Activated CD4-positive, alpha-beta memory T cell treated with anti-CD3 and anti-CD28 coated beads for 36 hours (primary cell): ENCODE measurements at regions not wholly inside any gene's neighbourhood (a gene's known extent, or its start where the extent isn't known, plus 50 kb on each side); places are given as distances from the start of the nearest gene placed in this dataset.
"Not testable (repeated sequence)": the region's sequence is repeated elsewhere in the genome, so short reads cannot be mapped to it uniquely, and the experiment has no call there.

Experiments
- CTCF ChIA-PET: fragments of 350-600 bp; sonication (Branson Sonifier 250); formaldehyde crosslinking; loops from one replicate; lab custom pipeline; 2021; ENCODE audit warnings: antibody characterized with exemption, inconsistent platforms; lab: Charles Lee
- POLR2A ChIA-PET: fragments of 350-600 bp; sonication (Branson Sonifier 250); formaldehyde crosslinking; loops from one replicate; lab custom pipeline; 2021; ENCODE audit warnings: antibody characterized with exemption; lab: Charles Lee
- DNase-seq: peaks from one replicate; pipeline ENCODE4 v3.0.0-alpha.2; 2020
- H3K27ac Mint-ChIP-seq: one replicate; pipeline ENCODE4 v1.8.0; 2021; ENCODE audit warnings: mixed read lengths
- H3K27me3 Mint-ChIP-seq: one replicate; pipeline ENCODE4 v1.8.0; 2021; ENCODE audit warnings: mixed read lengths
- H3K36me3 Mint-ChIP-seq: one replicate; pipeline ENCODE4 v1.8.0; 2021; ENCODE audit warnings: mixed read lengths
- H3K4me1 Mint-ChIP-seq: one replicate; pipeline ENCODE4 v1.8.0; 2021; ENCODE audit warnings: low read depth, mixed read lengths
- H3K4me3 Mint-ChIP-seq: one replicate; pipeline ENCODE4 v1.8.0; 2021; ENCODE audit warnings: mild to moderate bottlenecking, mixed read lengths
- H3K9me3 Mint-ChIP-seq: one replicate; pipeline ENCODE4 v1.8.0; 2021; ENCODE audit warnings: mixed read lengths
- intact Hi-C: fragments of 100-400 bp; cut with micrococcal nuclease; formaldehyde crosslinking; loops from one replicate; pipeline ENCODE4 v1.15.1; 2023

DNA sequence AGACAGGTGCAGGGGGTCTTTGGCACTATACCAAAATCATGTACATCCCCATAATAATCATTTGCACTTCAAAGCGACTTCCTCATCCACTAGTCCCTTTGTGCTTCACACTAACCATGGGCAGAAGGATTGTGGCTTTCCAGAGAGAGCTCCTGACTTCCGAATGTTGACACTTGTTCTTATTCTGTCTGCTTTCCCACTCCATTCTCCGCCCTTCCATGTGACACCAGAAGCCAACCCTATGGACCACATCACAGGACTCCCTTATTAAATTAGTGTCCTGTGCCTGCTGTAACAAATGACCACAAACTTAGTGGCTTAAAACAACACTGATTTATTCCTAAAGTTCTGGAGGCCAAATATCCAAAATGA lies 91.6 kb downstream of the CMC2 start:
- H3K36me3 Mint-ChIP-seq = no peaks in the 10 kb centered on the region
- H3K27me3 Mint-ChIP-seq = peaks cover 3% of the 10 kb centered on the region
- H3K27ac Mint-ChIP-seq = no peak overlapping the region
- intact Hi-C loops = no loop called here
- no peak for DNase-seq
- peaks cover 8% of the 10 kb centered on the region for H3K9me3 Mint-ChIP-seq
- POLR2A ChIA-PET = no interaction called here
- no peaks in the 10 kb centered on the region for H3K4me1 Mint-ChIP-seq
- no peak overlapping the region for H3K4me3 Mint-ChIP-seq
- CTCF ChIA-PET = interaction anchor here (1.9 kb wide), 1 partner anchor 9 kb away, joined by 6 read pairs; no protein-coding TSS in a partner anchor

- DNase-seq = no peak
- Mint-ChIP-seq H3K27me3 (peaks cover 2% of the 10 kb centered on the region), H3K36me3 (no peaks in the 10 kb centered on the region), H3K4me3 (no peak overlapping the region), H3K9me3 (peaks cover 8% of the 10 kb centered on the region), H3K4me1 (no peaks in the 10 kb centered on the region), H3K27ac (no peak overlapping the region)
- CTCF ChIA-PET = interaction anchor here (1.9 kb wide), 1 partner anchor 10 kb away, joined by 6 read pairs; no protein-coding TSS in a partner anchor
- intact Hi-C loops = no loop called here
- POLR2A ChIA-PET = no interaction called here
Observed at GRCh38 chr16:80914379-80915078, 92.2 kb downstream of the CMC2 start.

- intact Hi-C loops = no loop called here
- no peak overlapping the region for H3K4me3 Mint-ChIP-seq
- no peak overlapping the region for H3K27ac Mint-ChIP-seq
- H3K27me3 Mint-ChIP-seq = peaks cover 2% of the 10 kb centered on the region
- H3K4me1 Mint-ChIP-seq = no peaks in the 10 kb centered on the region
- no peak for DNase-seq
- H3K36me3 Mint-ChIP-seq = no peaks in the 10 kb centered on the region
- CTCF ChIA-PET = no interaction called here
- H3K9me3 Mint-ChIP-seq = peaks cover 8% of the 10 kb centered on the region
- POLR2A ChIA-PET = no interaction called here
Observed at GRCh38 chr16:80913397-80913796, 93.3 kb downstream of the CMC2 start.

DNA sequence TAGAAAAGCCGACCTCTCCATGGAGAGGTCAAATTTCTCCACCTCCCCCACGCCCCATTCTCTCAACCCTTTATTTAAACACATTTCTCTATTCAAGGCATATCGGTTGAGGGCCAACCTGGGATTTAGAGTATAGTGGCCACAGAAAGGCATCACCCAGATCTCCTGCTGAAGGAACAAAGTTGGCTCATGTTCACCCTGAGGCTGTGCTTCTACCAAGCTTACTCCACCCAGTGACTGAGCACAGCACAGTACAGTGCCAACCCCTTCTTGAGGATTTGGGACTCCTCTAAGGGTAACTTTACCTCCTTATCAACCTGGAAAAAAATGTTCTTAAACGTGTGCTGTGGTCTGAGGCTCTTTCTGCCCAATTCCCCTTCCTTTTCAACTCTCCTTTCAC lies 94.0 kb downstream of the CMC2 start:
- H3K27ac Mint-ChIP-seq = no peak overlapping the region
- no peaks in the 10 kb centered on the region for H3K4me1 Mint-ChIP-seq
- intact Hi-C loops = no loop called here

GRCh38 chr16:80910434-80910833 lies 96.3 kb downstream of the CMC2 start:
- ChIA-PET CTCF (no interaction called here), POLR2A (no interaction called here)
- no peak for DNase-seq
- Mint-ChIP-seq H3K4me3 (no peak overlapping the region), H3K4me1 (no peaks in the 10 kb centered on the region), H3K27me3 (peaks cover 2% of the 10 kb centered on the region), H3K27ac (no peak overlapping the region), H3K36me3 (no peaks in the 10 kb centered on the region), H3K9me3 (peaks cover 8% of the 10 kb centered on the region)
- intact Hi-C loops = no loop called here

More for the DNA sequence above, 94.0 kb downstream of the CMC2 start:
- ChIA-PET CTCF (no interaction called here), POLR2A (no interaction called here)
- peaks cover 2% of the 10 kb centered on the region for H3K27me3 Mint-ChIP-seq
- no peak overlapping the region for H3K4me3 Mint-ChIP-seq
- peaks cover 8% of the 10 kb centered on the region for H3K9me3 Mint-ChIP-seq
- DNase-seq = no peak
- H3K36me3 Mint-ChIP-seq = no peaks in the 10 kb centered on the region

- Mint-ChIP-seq H3K27ac (no peak overlapping the region), H3K4me3 (no peak overlapping the region), H3K9me3 (peaks cover 8% of the 10 kb centered on the region), H3K27me3 (no peaks in the 10 kb centered on the region), H3K4me1 (no peaks in the 10 kb centered on the region), H3K36me3 (no peaks in the 10 kb centered on the region)
- intact Hi-C loops = no loop called here
- ChIA-PET POLR2A (no interaction called here), CTCF (no interaction called here)
- no peak for DNase-seq
Observed at GRCh38 chr16:80909720-80910119, 97.0 kb downstream of the CMC2 start.

DNA sequence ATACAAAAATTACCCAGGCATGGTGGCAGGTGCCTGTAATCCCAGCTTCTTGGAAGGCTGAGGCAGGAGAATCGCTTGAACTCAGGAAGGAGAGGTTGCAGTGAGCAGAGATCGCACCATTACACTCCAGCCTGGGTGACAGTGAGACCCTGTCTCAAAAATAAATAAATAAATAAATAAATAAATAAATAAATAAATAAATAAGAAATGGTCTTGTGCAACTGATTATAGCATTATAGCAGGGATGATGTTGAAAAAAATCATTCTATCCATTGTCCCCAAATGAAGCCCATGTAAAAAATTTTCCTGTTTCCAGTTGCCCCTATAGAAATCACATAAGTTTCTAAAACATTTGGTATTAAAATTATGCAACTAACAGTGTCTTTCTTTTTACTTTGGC lies 100.5 kb downstream of the CMC2 start:
- DNase-seq, H3K27me3 Mint-ChIP-seq, H3K4me3 Mint-ChIP-seq, H3K9me3 Mint-ChIP-seq, H3K27ac Mint-ChIP-seq, CTCF ChIA-PET, intact Hi-C loops, POLR2A ChIA-PET, H3K4me1 Mint-ChIP-seq, H3K36me3 Mint-ChIP-seq: not testable (repeated sequence)

DNA sequence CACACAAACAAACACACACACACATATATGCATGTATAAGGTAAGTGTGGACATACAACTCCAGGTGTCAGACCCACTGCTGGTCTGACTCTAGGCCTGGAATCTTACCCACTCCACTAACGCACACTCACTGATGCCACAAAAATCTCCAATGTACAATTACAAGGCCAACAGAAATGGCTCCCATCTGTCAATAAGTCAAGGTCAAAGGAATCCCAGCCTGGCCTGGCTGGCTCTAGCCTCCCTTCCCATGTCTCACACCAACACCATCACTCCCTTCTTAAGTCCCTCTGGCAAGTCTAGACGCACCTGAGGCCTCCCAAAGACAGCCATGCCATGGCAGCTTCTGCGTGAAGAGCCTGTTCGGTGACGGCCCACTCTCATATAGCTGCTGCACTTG lies 99.2 kb upstream of the CDYL2 start:
- Mint-ChIP-seq H3K4me3 (no peak overlapping the region), H3K4me1 (no peaks in the 10 kb centered on the region), H3K27me3 (peaks cover 1% of the 10 kb centered on the region), H3K27ac (no peak overlapping the region), H3K9me3 (no peaks in the 10 kb centered on the region), H3K36me3 (no peaks in the 10 kb centered on the region)
- ChIA-PET CTCF (no interaction called here), POLR2A (no interaction called here)
- DNase-seq = no peak
- intact Hi-C loops = no loop called here

DNA sequence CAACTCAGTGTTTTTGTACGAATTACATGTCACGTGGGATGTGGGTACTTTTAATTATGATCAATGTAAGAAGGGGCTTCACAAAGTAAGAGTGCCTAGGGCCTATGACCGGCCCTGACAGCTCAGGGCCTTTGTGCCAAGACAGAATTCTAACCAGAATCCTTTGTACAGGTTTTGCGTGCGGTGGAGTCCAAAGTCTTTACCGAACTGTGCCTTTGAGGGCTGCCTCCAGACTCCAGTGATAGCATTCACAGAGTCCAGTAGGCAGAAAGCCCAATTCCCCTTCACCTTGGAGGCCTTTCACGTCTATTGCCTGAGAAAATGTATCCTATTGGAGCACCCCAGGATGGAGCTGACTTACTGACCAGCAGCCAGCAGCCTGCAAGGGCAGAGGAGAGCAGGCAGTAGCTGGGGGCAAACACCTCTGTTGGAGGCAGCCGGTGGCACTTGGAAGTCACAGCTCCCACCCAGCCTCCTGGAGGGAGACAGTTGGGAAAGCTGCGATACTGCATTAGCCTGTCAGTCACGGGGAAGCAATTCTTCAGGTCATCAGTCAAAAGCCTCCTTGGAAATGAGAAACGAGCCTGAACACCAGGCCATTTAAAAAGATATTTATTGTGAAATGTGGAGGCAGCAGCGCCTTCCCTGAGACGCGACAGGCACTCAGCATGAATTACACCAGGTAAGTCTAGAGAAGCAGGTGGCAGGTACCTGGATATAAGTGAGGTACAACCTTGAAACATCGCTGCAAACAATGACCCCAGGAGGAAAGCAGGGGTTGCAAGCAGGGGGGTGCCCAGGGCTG lies 98.1 kb upstream of the CDYL2 start:
- H3K36me3 Mint-ChIP-seq = no peaks in the 10 kb centered on the region
- H3K4me3 Mint-ChIP-seq = no peak overlapping the region
- H3K27ac Mint-ChIP-seq = no peak overlapping the region
- CTCF ChIA-PET = no interaction called here
- no peaks in the 10 kb centered on the region for H3K9me3 Mint-ChIP-seq
- POLR2A ChIA-PET = no interaction called here
- intact Hi-C loops = no loop called here
- H3K4me1 Mint-ChIP-seq = no peaks in the 10 kb centered on the region
- peaks cover 1% of the 10 kb centered on the region for H3K27me3 Mint-ChIP-seq
- no peak for DNase-seq

DNA sequence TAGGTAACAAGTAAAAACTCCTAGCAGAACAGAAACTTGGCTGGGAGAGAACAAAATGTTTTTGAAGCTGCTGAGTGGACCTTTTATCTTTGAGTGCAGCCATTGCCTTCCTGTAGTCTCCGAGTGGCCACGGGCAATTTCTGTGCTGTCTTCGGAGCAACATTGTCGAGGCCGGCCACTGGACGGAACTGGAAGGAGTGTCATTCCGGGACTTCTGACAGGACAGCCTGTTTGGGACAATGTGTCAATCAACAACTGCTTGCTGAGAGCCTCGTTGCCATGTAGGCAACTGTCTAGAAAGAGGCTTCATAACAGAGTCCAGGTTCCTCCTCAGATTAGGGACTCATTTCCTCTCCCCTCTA lies 96.2 kb upstream of the CDYL2 start:
- Mint-ChIP-seq H3K27me3 (peaks cover 1% of the 10 kb centered on the region), H3K4me3 (no peak overlapping the region), H3K36me3 (no peaks in the 10 kb centered on the region), H3K27ac (no peak overlapping the region), H3K4me1 (no peaks in the 10 kb centered on the region), H3K9me3 (no peaks in the 10 kb centered on the region)
- DNase-seq = no peak
- intact Hi-C loops = no loop called here
- POLR2A ChIA-PET = no interaction called here
- CTCF ChIA-PET = no interaction called here

- Mint-ChIP-seq H3K27ac (no peak overlapping the region), H3K36me3 (no peaks in the 10 kb centered on the region), H3K27me3 (peaks cover 1% of the 10 kb centered on the region), H3K9me3 (no peaks in the 10 kb centered on the region), H3K4me3 (no peak overlapping the region), H3K4me1 (no peaks in the 10 kb centered on the region)
- POLR2A ChIA-PET = no interaction called here
- intact Hi-C loops = no loop called here
- DNase-seq = no peak
- CTCF ChIA-PET = no interaction called here
Observed at GRCh38 chr16:80899809-80900592, 95.6 kb upstream of the CDYL2 start.

GRCh38 chr16:80896776-80897175 lies 92.4 kb upstream of the CDYL2 start:
- CTCF ChIA-PET = no interaction called here
- POLR2A ChIA-PET = no interaction called here
- no peaks in the 10 kb centered on the region for H3K36me3 Mint-ChIP-seq
- DNase-seq = no peak
- no peak overlapping the region for H3K27ac Mint-ChIP-seq
- peaks cover 1% of the 10 kb centered on the region for H3K27me3 Mint-ChIP-seq
- H3K4me3 Mint-ChIP-seq = no peak overlapping the region
- intact Hi-C loops = no loop called here
- no peaks in the 10 kb centered on the region for H3K9me3 Mint-ChIP-seq
- no peaks in the 10 kb centered on the region for H3K4me1 Mint-ChIP-seq
